K562 (cell line): ENCODE measurements at regions not wholly inside any gene's neighbourhood (a gene's known extent, or its start where the extent isn't known, plus 50 kb on each side); places are given as distances from the start of the nearest gene placed in this dataset.

Experiments
- KDM2B ChIP-seq: fragments of 250-450 bp; sonication (Bioruptor Pico); IDR thresholded peaks from 2 replicates; pipeline ENCODE4 v1.8.0; 2021; ENCODE audit warnings: mild to moderate bottlenecking, moderate library complexity
- PRDM10 ChIP-seq: fragments of 450-650 bp; IDR thresholded peaks from 2 replicates; pipeline ENCODE4 v1.6.1; 2018; ENCODE audit not compliant: partially characterized antibody
- SNRNP70 ChIP-seq: fragments of 200-400 bp; formaldehyde crosslinking; optimal IDR thresholded peaks from 2 replicates; pipeline ENCODE3; 2017; ENCODE audit warnings: low read depth, low read length
- TCF7L2 ChIP-seq: fragments of 150-350 bp; IDR thresholded peaks from 2 replicates; pipeline ENCODE4 v1.6.1; 2016; ENCODE audit warnings: low read depth, mild to moderate bottlenecking, low read length, moderate library complexity
- ZNF436 ChIP-seq: fragments of 250-450, 450-650 bp; sonication (Bioruptor Pico); formaldehyde crosslinking; IDR thresholded peaks from 2 replicates; pipeline ENCODE4 v1.7.0; 2020; ENCODE audit warnings: mild to moderate bottlenecking
- ZNF507 ChIP-seq: conservative IDR thresholded peaks from 2 replicates; pipeline ENCODE4 v1.6.1; 2017; ENCODE audit warnings: missing genetic modification characterization, missing compliant biosample characterization
- ZNF551 ChIP-seq: fragments of 250-450 bp; sonication (Bioruptor Pico); IDR thresholded peaks from 2 replicates; pipeline ENCODE4 v1.5.0; 2021; ENCODE audit warnings: mild to moderate bottlenecking, moderate library complexity
- TF ChIP-seq, protein P1 (sequence below): fragments of 450-650 bp; formaldehyde crosslinking; IDR thresholded peaks from 2 replicates; pipeline ENCODE4 v1.4.0; 2020; ENCODE audit warnings: mild to moderate bottlenecking, moderate library complexity
- TF ChIP-seq, protein P2 (sequence below): fragments of 250-450 bp; sonication (Bioruptor Pico); IDR thresholded peaks from 2 replicates; pipeline ENCODE4 v1.5.0; 2022; ENCODE audit warnings: mild to moderate bottlenecking
- TF ChIP-seq, protein P3 (sequence below), 2 experiments: fragments of 450-650 bp; formaldehyde crosslinking in 1 of 2; IDR thresholded peaks; 2 replicates each; pipeline versions ENCODE4 v1.4.0 to v1.6.1; 2014 to 2020; ENCODE audit warnings: mild to moderate bottlenecking in 2 of 2, borderline replicate concordance in 1 of 2, low read depth in 1 of 2

- TF ChIP-seq, protein P1, sequence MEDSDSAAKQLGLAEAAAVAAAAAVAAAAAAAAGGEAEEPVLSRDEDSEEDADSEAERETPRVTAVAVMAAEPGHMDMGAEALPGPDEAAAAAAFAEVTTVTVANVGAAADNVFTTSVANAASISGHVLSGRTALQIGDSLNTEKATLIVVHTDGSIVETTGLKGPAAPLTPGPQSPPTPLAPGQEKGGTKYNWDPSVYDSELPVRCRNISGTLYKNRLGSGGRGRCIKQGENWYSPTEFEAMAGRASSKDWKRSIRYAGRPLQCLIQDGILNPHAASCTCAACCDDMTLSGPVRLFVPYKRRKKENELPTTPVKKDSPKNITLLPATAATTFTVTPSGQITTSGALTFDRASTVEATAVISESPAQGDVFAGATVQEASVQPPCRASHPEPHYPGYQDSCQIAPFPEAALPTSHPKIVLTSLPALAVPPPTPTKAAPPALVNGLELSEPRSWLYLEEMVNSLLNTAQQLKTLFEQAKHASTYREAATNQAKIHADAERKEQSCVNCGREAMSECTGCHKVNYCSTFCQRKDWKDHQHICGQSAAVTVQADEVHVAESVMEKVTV (CRISPR knock-in tag), result peak; percentile 88
- TF ChIP-seq TCF7L2, result no peak
- TF ChIP-seq ZNF551, result no peak
- no peak for TF ChIP-seq ZNF436 (CRISPR knock-in tag)
- TF ChIP-seq, protein P2, sequence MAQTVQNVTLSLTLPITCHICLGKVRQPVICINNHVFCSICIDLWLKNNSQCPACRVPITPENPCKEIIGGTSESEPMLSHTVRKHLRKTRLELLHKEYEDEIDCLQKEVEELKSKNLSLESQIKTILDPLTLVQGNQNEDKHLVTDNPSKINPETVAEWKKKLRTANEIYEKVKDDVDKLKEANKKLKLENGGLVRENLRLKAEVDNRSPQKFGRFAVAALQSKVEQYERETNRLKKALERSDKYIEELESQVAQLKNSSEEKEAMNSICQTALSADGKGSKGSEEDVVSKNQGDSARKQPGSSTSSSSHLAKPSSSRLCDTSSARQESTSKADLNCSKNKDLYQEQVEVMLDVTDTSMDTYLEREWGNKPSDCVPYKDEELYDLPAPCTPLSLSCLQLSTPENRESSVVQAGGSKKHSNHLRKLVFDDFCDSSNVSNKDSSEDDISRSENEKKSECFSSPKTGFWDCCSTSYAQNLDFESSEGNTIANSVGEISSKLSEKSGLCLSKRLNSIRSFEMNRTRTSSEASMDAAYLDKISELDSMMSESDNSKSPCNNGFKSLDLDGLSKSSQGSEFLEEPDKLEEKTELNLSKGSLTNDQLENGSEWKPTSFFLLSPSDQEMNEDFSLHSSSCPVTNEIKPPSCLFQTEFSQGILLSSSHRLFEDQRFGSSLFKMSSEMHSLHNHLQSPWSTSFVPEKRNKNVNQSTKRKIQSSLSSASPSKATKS (CRISPR knock-in tag), result no peak
- TF ChIP-seq, protein P3, sequence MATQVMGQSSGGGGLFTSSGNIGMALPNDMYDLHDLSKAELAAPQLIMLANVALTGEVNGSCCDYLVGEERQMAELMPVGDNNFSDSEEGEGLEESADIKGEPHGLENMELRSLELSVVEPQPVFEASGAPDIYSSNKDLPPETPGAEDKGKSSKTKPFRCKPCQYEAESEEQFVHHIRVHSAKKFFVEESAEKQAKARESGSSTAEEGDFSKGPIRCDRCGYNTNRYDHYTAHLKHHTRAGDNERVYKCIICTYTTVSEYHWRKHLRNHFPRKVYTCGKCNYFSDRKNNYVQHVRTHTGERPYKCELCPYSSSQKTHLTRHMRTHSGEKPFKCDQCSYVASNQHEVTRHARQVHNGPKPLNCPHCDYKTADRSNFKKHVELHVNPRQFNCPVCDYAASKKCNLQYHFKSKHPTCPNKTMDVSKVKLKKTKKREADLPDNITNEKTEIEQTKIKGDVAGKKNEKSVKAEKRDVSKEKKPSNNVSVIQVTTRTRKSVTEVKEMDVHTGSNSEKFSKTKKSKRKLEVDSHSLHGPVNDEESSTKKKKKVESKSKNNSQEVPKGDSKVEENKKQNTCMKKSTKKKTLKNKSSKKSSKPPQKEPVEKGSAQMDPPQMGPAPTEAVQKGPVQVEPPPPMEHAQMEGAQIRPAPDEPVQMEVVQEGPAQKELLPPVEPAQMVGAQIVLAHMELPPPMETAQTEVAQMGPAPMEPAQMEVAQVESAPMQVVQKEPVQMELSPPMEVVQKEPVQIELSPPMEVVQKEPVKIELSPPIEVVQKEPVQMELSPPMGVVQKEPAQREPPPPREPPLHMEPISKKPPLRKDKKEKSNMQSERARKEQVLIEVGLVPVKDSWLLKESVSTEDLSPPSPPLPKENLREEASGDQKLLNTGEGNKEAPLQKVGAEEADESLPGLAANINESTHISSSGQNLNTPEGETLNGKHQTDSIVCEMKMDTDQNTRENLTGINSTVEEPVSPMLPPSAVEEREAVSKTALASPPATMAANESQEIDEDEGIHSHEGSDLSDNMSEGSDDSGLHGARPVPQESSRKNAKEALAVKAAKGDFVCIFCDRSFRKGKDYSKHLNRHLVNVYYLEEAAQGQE (IDR thresholded peaks at IDR 0.05; ENCODE audit: borderline replicate concordance), result peak; percentile 70
- TF ChIP-seq, protein P3 (CRISPR knock-in tag; IDR thresholded peaks at IDR 0.05; ENCODE audit: low read depth), result no peak
- TF ChIP-seq SNRNP70, result no peak
- no peak for TF ChIP-seq PRDM10
- TF ChIP-seq ZNF507 (tag), result no peak
- TF ChIP-seq KDM2B (CRISPR knock-in tag), result no peak
Measured at GRCh38 chr7:25391295-25391861, 163.1 kb upstream of the NPVF start (continued).
